K562 (cell line): ENCODE measurements at regions not wholly inside any gene's neighbourhood (a gene's known extent, or its start where the extent isn't known, plus 50 kb on each side); places are given as distances from the start of the nearest gene placed in this dataset.

Experiments used
- ATAC-seq: fragments of 200-7000 bp; cut with Tn5 transposase; 3 replicates; pipeline ENCODE4 v1.9.1; 2020; ENCODE audit warnings: moderate library complexity
- BruUV-seq: library from RNA; stranded (reverse); fragments of 400-500 nt; replicated peaks from 2 replicates; lab custom pipeline; 2021; lab: Mats Ljungman, UMichigan
- CTCF ChIA-PET: fragments of 300-600 bp; formaldehyde crosslinking; extraction: SDS; loops from one replicate; lab custom pipeline; 2021; ENCODE audit warnings: low intra/inter-chr PET ratio; lab: Yijun Ruan, JAX
- POLR2A ChIA-PET: fragments of 300-600, 350-650 bp; sonication (Branson Sonifier 250); formaldehyde crosslinking; extraction: SDS; loops from one replicate; lab custom pipeline; 2021; ENCODE audit warnings: antibody characterized with exemption, inconsistent platforms; lab: Yijun Ruan, JAX
- DNase-seq, 4 experiments: peaks; one replicate each; pipeline versions ENCODE4 v3.0.0 to v3.0.0-alpha.2; 2011 to 2018; ENCODE audit warnings: low spot score in 3 of 4, mixed read lengths in 3 of 4; ENCODE audit errors: extremely low read depth in 1 of 4
- FAIRE-seq: peaks from 2 replicates; lab custom pipeline; 2011; peaks lifted over from hg19 to GRCh38; lab: Jason Lieb, UNC
- H2AFZ ChIP-seq: 2 replicates; pipeline ENCODE4 v1.6.0; 2011; ENCODE audit warnings: low read depth, low read length, control low read depth, inconsistent platforms
- H3K27ac ChIP-seq: fragments of 200-600 bp; 3 replicates; pipeline ENCODE4 v1.8.0; 2011; ENCODE audit warnings: low read depth, mild to moderate bottlenecking, control low read depth, inconsistent platforms, low read length, moderate library complexity, mixed read lengths; ENCODE audit errors: extremely low read depth
- H3K27me3 ChIP-seq, 2 experiments: fragments of 300-600 bp in 1 of 2; 2 replicates in 1 of 2; 3 replicates in 1 of 2; pipeline versions ENCODE4 v1.6.0 to v1.8.0; 2011; ENCODE audit warnings: inconsistent platforms in 2 of 2, low read length in 2 of 2, mild to moderate bottlenecking in 1 of 2, mixed read lengths in 1 of 2, moderate library complexity in 1 of 2; ENCODE audit not compliant: control insufficient read depth in 2 of 2, insufficient read depth in 2 of 2
- H3K36me3 ChIP-seq: fragments of 300-600 bp; 3 replicates; pipeline ENCODE4 v1.8.0; 2011; ENCODE audit warnings: mild to moderate bottlenecking, low read length, inconsistent platforms; ENCODE audit not compliant: control insufficient read depth, insufficient read depth
- H3K4me1 ChIP-seq, 2 experiments: fragments of 200-600 bp in 1 of 2; replicated peaks in 1 of 2; 2 replicates in 1 of 2; 3 replicates in 1 of 2; pipeline versions ENCODE4 v1.5.1 to v1.8.0; 2011; ENCODE audit warnings: inconsistent platforms in 2 of 2, low read length in 2 of 2, mild to moderate bottlenecking in 1 of 2, mixed read lengths in 1 of 2, moderate library complexity in 1 of 2; ENCODE audit not compliant: control insufficient read depth in 2 of 2, insufficient read depth in 2 of 2
- H3K4me2 ChIP-seq: 2 replicates; pipeline ENCODE4 v1.6.1; 2011; ENCODE audit warnings: low read length, control low read depth, inconsistent platforms, mixed read lengths; ENCODE audit not compliant: insufficient read depth
- H3K4me3 ChIP-seq: fragments of 200-600 bp; sonication (generic), shearing (Covaris generic); 2 replicates; pipeline ENCODE4 v1.5.1; 2016; ENCODE audit warnings: control low read depth, inconsistent platforms
- H3K79me2 ChIP-seq: fragments of 200-600 bp; 3 replicates; pipeline ENCODE4 v1.8.0; 2011; ENCODE audit warnings: low read length, inconsistent platforms; ENCODE audit not compliant: control insufficient read depth, insufficient read depth
- H3K9ac ChIP-seq, 2 experiments: 2 replicates each; pipeline versions ENCODE4 v1.6.0 to v1.6.1; 2011; ENCODE audit warnings: low read depth in 2 of 2, low read length in 2 of 2, control low read depth in 1 of 2, inconsistent platforms in 1 of 2, mild to moderate bottlenecking in 1 of 2, mixed read lengths in 1 of 2; ENCODE audit not compliant: insufficient read depth in 1 of 2
- H3K9me1 ChIP-seq: one replicate; pipeline ENCODE4 v1.6.0; 2011; ENCODE audit warnings: inconsistent platforms, mild to moderate bottlenecking, low read length, moderate library complexity; ENCODE audit not compliant: control insufficient read depth, insufficient read depth
- H3K9me3 ChIP-seq: replicated peaks from 2 replicates; pipeline ENCODE4 v1.5.1; 2011; ENCODE audit warnings: low read depth, low read length, inconsistent platforms; ENCODE audit not compliant: control insufficient read depth, insufficient read depth
- H4K20me1 ChIP-seq: replicated peaks from 2 replicates; pipeline ENCODE4 v1.6.1; 2011; ENCODE audit warnings: low read length, inconsistent platforms, mixed read lengths; ENCODE audit not compliant: control insufficient read depth, insufficient read depth
- COPS2 ChIP-seq: fragments of 450-650 bp; conservative IDR thresholded peaks from 2 replicates; pipeline ENCODE4 v1.6.1; 2016; ENCODE audit warnings: mild to moderate bottlenecking, moderate library complexity
- CREB5 ChIP-seq: fragments of 250-450 bp; sonication (Bioruptor Pico); IDR thresholded peaks from 2 replicates; pipeline ENCODE4 v1.5.0; 2020; ENCODE audit warnings: mild to moderate bottlenecking
- IRF9 ChIP-seq: fragments of 450-650 bp; IDR thresholded peaks from 2 replicates; pipeline ENCODE4 v1.6.1; 2016; ENCODE audit warnings: missing biosample characterization, missing genetic modification characterization
- JUNB ChIP-seq: fragments of 450-650 bp; formaldehyde crosslinking; conservative IDR thresholded peaks from 2 replicates; pipeline ENCODE4 v1.4.0; 2020; ENCODE audit warnings: mild to moderate bottlenecking
- LEF1 ChIP-seq: fragments of 450-650 bp; IDR thresholded peaks from 2 replicates; pipeline ENCODE4 v1.6.1; 2016; ENCODE audit warnings: mild to moderate bottlenecking
- RBM34 ChIP-seq: fragments of 200-400 bp; formaldehyde crosslinking; IDR thresholded peaks from 2 replicates; pipeline ENCODE4 v1.6.1; 2018; ENCODE audit warnings: low read length, borderline replicate concordance; ENCODE audit not compliant: insufficient read depth
- SREBF2 ChIP-seq: sonication (generic); formaldehyde crosslinking; IDR thresholded peaks from 2 replicates; pipeline ENCODE4 v1.4.0; 2020; ENCODE audit warnings: mild to moderate bottlenecking, missing genetic modification reagents
- SRSF7 ChIP-seq: fragments of 200-400 bp; formaldehyde crosslinking; optimal IDR thresholded peaks from 2 replicates; pipeline ENCODE3; 2017; ENCODE audit warnings: mild to moderate bottlenecking, low read depth, low read length
- ZNF133 ChIP-seq: fragments of 250-450 bp; sonication (Bioruptor Pico); IDR thresholded peaks from 2 replicates; pipeline ENCODE4 v1.4.0; 2020; ENCODE audit warnings: mild to moderate bottlenecking
- ZNF197 ChIP-seq: fragments of 200-800 bp; sonication (Bioruptor generic); IDR thresholded peaks from 2 replicates; pipeline ENCODE4 v1.6.1; 2016; ENCODE audit warnings: low read depth, missing genetic modification characterization, missing compliant biosample characterization
- ZNF253 ChIP-seq: fragments of 250-450 bp; sonication (Bioruptor Pico); conservative IDR thresholded peaks from 2 replicates; pipeline ENCODE4 v1.6.1; 2021; ENCODE audit warnings: mild to moderate bottlenecking
- ZNF277 ChIP-seq: fragments of 250-450 bp; sonication (Bioruptor Pico); IDR thresholded peaks from 2 replicates; pipeline ENCODE4 v1.8.0; 2022; ENCODE audit warnings: inconsistent platforms, mild to moderate bottlenecking, moderate library complexity, borderline replicate concordance
- ZNF41 ChIP-seq: fragments of 250-450 bp; sonication (Bioruptor Pico); conservative IDR thresholded peaks from 2 replicates; pipeline ENCODE4 v1.4.0; 2020; ENCODE audit warnings: mild to moderate bottlenecking
- WGBS: fragments of 100-300 bp; shearing (Covaris generic); methylation state at CpG from one replicate; pipeline ENCODE4 v1.1.6; 2016; ENCODE audit warnings: low coverage, mixed read lengths; ENCODE audit not compliant: insufficient coverage; ENCODE audit errors: missing lambda C conversion rate; 5-methylcytosine and 5-hydroxymethylcytosine counted together
- in situ Hi-C: fragments of 300-500 bp; cut with MboI; formaldehyde crosslinking; loops from 4 replicates; pipeline ENCODE4 v1.15.0; 2018; ENCODE audit warnings: inconsistent platforms, mixed read lengths
- intact Hi-C: fragments of 100-400 bp; cut with micrococcal nuclease; formaldehyde crosslinking; loops from 2 replicates; pipeline ENCODE4 v1.14.2; 2022

- intact Hi-C loops: no loop called here
- POLR2A ChIA-PET: no interaction called here
Measured at GRCh38 chr2:52144590-52144989, 1112.7 kb upstream of the NRXN1 start.

More at GRCh38 chr2:52144590-52144989, 1112.7 kb upstream of the NRXN1 start:
- CTCF ChIA-PET: no interaction called here
- H4K20me1 ChIP-seq: no peaks in the 10 kb centered on the region
- WGBS: 4% methylated on average over 4 of the region's 4 CpGs
- FAIRE-seq (no peak), DNase-seq (no peak), ATAC-seq (no peak)
- H3K4me1 ChIP-seq: no peaks in the 10 kb centered on the region
- no peaks in the 10 kb centered on the region for H3K27me3 ChIP-seq
- in situ Hi-C loops: no loop called here
- no peaks in the 10 kb centered on the region for H3K36me3 ChIP-seq
- H3K27ac ChIP-seq: no peak overlapping the region
- no peaks in the 10 kb centered on the region for H3K9me3 ChIP-seq
- no peaks in the 10 kb centered on the region for H3K79me2 ChIP-seq
- BruUV-seq: no TSS peak
- no peak overlapping the region for H3K4me2 ChIP-seq
- no peaks in the 10 kb centered on the region for H3K9me1 ChIP-seq
- H3K4me3 ChIP-seq: no peak overlapping the region
- no peak overlapping the region for H3K9ac ChIP-seq
- TF ChIP-seq COPS2: no peak
- no peak for TF ChIP-seq ZNF197 (CRISPR knock-in tag)
- TF ChIP-seq CREB5: no peak
- TF ChIP-seq SREBF2 (CRISPR knock-in tag): no peak
- no peak for TF ChIP-seq ZNF253
- no peak for TF ChIP-seq ZNF277 (CRISPR knock-in tag)
- TF ChIP-seq ZNF41: no peak
- no peak for TF ChIP-seq LEF1
- TF ChIP-seq ZNF133 (CRISPR knock-in tag): no peak
- no peak for TF ChIP-seq JUNB (CRISPR knock-in tag)
- TF ChIP-seq RBM34: no peak
- no peak for TF ChIP-seq IRF9 (tag)
- TF ChIP-seq SRSF7: no peak
- no peak overlapping the region for H2AFZ ChIP-seq
